GM13976 (cell line): ENCODE measurements at regions not wholly inside any gene's neighbourhood (a gene's known extent, or its start where the extent isn't known, plus 50 kb on each side); places are given as distances from the start of the nearest gene placed in this dataset.

Experiments
- DNase-seq: peaks from one replicate; pipeline ENCODE4 v3.0.0; 2012; ENCODE audit warnings: low spot score
- CTCF ChIP-seq: IDR thresholded peaks from 2 replicates; pipeline ENCODE4 v1.5.1; 2012; ENCODE audit warnings: borderline replicate concordance, mild to moderate bottlenecking; ENCODE audit not compliant: insufficient read depth; ENCODE audit errors: extremely low read depth, missing control alignments, control extremely low read depth
- in situ Hi-C: fragments of 300-500 bp; cut with MboI; formaldehyde crosslinking; loops from one replicate; pipeline ENCODE4 v1.12.0; 2022; ENCODE audit warnings: low sequenced_read_pairs, mixed read lengths, inconsistent platforms; ENCODE audit not compliant: unreplicated experiment

GRCh38 chr10:104505521-104506042 is 135.5 kb upstream of the SORCS3 start:
- TF ChIP-seq CTCF: no peak
- in situ Hi-C loops: no loop called here
- DNase-seq: no peak

- no peak for TF ChIP-seq CTCF
- in situ Hi-C loops: no loop called here
These were observed 131.1 kb upstream of the SORCS3 start for GRCh38 chr10:104509981-104510380.

GRCh38 chr10:104510644-104511043 is 130.4 kb upstream of the SORCS3 start:
- DNase-seq: no peak
- no peak for TF ChIP-seq CTCF
- in situ Hi-C loops: no loop called here

More at GRCh38 chr10:104509981-104510380, 131.1 kb upstream of the SORCS3 start:
- DNase-seq: no peak

GRCh38 chr10:104512800-104513199 is 128.3 kb upstream of the SORCS3 start:
- TF ChIP-seq CTCF: no peak
- no peak for DNase-seq
- in situ Hi-C loops: no loop called here

GRCh38 chr10:104515678-104516199 is 125.4 kb upstream of the SORCS3 start:
- no peak for DNase-seq
- in situ Hi-C loops: no loop called here
- no peak for TF ChIP-seq CTCF

GRCh38 chr10:104516986-104517385 is 124.1 kb upstream of the SORCS3 start:
- in situ Hi-C loops: no loop called here
- no peak for TF ChIP-seq CTCF
- no peak for DNase-seq
